ENCODE measurements at regions not wholly inside any gene's neighbourhood (a gene's known extent, or its start where the extent isn't known, plus 50 kb on each side); places are given as distances from the start of the nearest gene placed in this dataset.

DNA sequence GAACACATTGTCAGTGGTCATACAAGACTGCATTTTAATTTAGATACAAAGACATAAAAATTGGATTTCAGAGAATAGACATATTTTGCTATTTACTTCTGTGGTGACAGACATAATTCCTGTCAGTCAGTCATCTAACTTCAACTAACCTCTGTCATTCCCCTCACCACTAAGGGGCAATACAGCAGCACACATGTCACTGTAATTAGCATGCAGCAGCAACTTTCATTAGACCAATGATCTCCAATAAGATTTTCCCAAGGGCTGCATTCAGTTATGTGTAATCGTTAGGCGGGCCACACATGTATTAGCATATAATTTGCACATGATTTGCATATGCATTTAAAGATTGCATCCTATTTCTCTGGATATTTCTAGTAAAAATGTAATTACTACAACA is 624.5 kb downstream of the NR4A2 start:
- H3K36me3 ChIP-seq (ENCODE audit: control insufficient read depth, insufficient read depth, low read length): no peaks in the 10 kb centered on the region
- H3K4me3 ChIP-seq (ENCODE audit: low read length): no peak overlapping the region
- no peak overlapping the region for H3K27ac Mint-ChIP-seq
- no peaks in the 10 kb centered on the region for H3K4me1 Mint-ChIP-seq
- TF ChIP-seq, protein P1, sequence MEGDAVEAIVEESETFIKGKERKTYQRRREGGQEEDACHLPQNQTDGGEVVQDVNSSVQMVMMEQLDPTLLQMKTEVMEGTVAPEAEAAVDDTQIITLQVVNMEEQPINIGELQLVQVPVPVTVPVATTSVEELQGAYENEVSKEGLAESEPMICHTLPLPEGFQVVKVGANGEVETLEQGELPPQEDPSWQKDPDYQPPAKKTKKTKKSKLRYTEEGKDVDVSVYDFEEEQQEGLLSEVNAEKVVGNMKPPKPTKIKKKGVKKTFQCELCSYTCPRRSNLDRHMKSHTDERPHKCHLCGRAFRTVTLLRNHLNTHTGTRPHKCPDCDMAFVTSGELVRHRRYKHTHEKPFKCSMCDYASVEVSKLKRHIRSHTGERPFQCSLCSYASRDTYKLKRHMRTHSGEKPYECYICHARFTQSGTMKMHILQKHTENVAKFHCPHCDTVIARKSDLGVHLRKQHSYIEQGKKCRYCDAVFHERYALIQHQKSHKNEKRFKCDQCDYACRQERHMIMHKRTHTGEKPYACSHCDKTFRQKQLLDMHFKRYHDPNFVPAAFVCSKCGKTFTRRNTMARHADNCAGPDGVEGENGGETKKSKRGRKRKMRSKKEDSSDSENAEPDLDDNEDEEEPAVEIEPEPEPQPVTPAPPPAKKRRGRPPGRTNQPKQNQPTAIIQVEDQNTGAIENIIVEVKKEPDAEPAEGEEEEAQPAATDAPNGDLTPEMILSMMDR (IDR thresholded peaks at IDR 0.05): no peak
- no peak overlapping the region for H3K27ac ChIP-seq (ENCODE audit: low read length)
- H3K4me1 ChIP-seq (ENCODE audit: control insufficient read depth, insufficient read depth, low read length): no peaks in the 10 kb centered on the region
- no peaks in the 10 kb centered on the region for H3K27me3 ChIP-seq (ENCODE audit: control insufficient read depth, insufficient read depth, low read length)
- 79% methylated on average over 2 of the region's 2 CpGs for WGBS (ENCODE audit: insufficient coverage)
- no peak overlapping the region for H3K4me3 Mint-ChIP-seq
- intact Hi-C loops (cut with micrococcal nuclease): no loop called here
- no peaks in the 10 kb centered on the region for H3K9me3 ChIP-seq (ENCODE audit: control insufficient read depth, insufficient read depth, low read length)
- no peaks in the 10 kb centered on the region for H3K27me3 Mint-ChIP-seq (ENCODE audit: low read depth in 2 of 2)
- no peak for DNase-seq
- no peak for ATAC-seq
- H3K36me3 Mint-ChIP-seq: no peaks in the 10 kb centered on the region
- H3K9me3 Mint-ChIP-seq: peaks cover 0 to 7% of the 10 kb centered on the region in 2 donors

- no peak overlapping the region for H3K27ac ChIP-seq (ENCODE audit: low read length)
- no peak overlapping the region for H3K27ac Mint-ChIP-seq
- no peaks in the 10 kb centered on the region for H3K27me3 ChIP-seq (ENCODE audit: control insufficient read depth, insufficient read depth, low read length)
- H3K4me3 Mint-ChIP-seq: no peak overlapping the region
- peaks cover 3 to 14% of the 10 kb centered on the region in 2 donors for H3K9me3 Mint-ChIP-seq
- no peaks in the 10 kb centered on the region for H3K27me3 Mint-ChIP-seq (ENCODE audit: low read depth in 2 of 2)
- H3K36me3 ChIP-seq (ENCODE audit: control insufficient read depth, insufficient read depth, low read length): no peaks in the 10 kb centered on the region
- H3K9me3 ChIP-seq (ENCODE audit: control insufficient read depth, insufficient read depth, low read length): no peaks in the 10 kb centered on the region
- no peak overlapping the region for H3K4me3 ChIP-seq (ENCODE audit: low read length)
- 94% methylated on average over 1 of the region's 1 CpG for WGBS (ENCODE audit: insufficient coverage)
- intact Hi-C loops (cut with micrococcal nuclease): no loop called here
- ATAC-seq (no peak), DNase-seq (no peak)
- no peaks in the 10 kb centered on the region for H3K4me1 ChIP-seq (ENCODE audit: control insufficient read depth, insufficient read depth, low read length)
- TF ChIP-seq, protein P1 (IDR thresholded peaks at IDR 0.05): no peak
- no peaks in the 10 kb centered on the region for H3K4me1 Mint-ChIP-seq
- H3K36me3 Mint-ChIP-seq: no peaks in the 10 kb centered on the region
Observed at GRCh38 chr2:155703917-155704316, 628.6 kb downstream of the NR4A2 start.

- intact Hi-C loops (cut with micrococcal nuclease): no loop called here
- no peaks in the 10 kb centered on the region for H3K36me3 Mint-ChIP-seq
- H3K27ac ChIP-seq (ENCODE audit: low read length): no peak overlapping the region
- H3K4me1 ChIP-seq (ENCODE audit: control insufficient read depth, insufficient read depth, low read length): no peaks in the 10 kb centered on the region
- H3K4me3 ChIP-seq (ENCODE audit: low read length): no peak overlapping the region
- no peaks in the 10 kb centered on the region for H3K27me3 ChIP-seq (ENCODE audit: control insufficient read depth, insufficient read depth, low read length)
- H3K36me3 ChIP-seq (ENCODE audit: control insufficient read depth, insufficient read depth, low read length): no peaks in the 10 kb centered on the region
- TF ChIP-seq, protein P1 (IDR thresholded peaks at IDR 0.05): no peak
- H3K4me1 Mint-ChIP-seq: no peaks in the 10 kb centered on the region
- H3K27ac Mint-ChIP-seq: no peak overlapping the region
- H3K4me3 Mint-ChIP-seq: no peak overlapping the region
- H3K27me3 Mint-ChIP-seq (ENCODE audit: low read depth in 2 of 2): no peaks in the 10 kb centered on the region
- H3K9me3 Mint-ChIP-seq: peaks cover 3 to 14% of the 10 kb centered on the region in 2 donors
- DNase-seq: no peak
- no peaks in the 10 kb centered on the region for H3K9me3 ChIP-seq (ENCODE audit: control insufficient read depth, insufficient read depth, low read length)
- no peak for ATAC-seq
- WGBS (ENCODE audit: insufficient coverage): 100% methylated on average over 2 of the region's 3 CpGs
Observed at GRCh38 chr2:155703048-155703447, 629.5 kb downstream of the NR4A2 start.

DNA sequence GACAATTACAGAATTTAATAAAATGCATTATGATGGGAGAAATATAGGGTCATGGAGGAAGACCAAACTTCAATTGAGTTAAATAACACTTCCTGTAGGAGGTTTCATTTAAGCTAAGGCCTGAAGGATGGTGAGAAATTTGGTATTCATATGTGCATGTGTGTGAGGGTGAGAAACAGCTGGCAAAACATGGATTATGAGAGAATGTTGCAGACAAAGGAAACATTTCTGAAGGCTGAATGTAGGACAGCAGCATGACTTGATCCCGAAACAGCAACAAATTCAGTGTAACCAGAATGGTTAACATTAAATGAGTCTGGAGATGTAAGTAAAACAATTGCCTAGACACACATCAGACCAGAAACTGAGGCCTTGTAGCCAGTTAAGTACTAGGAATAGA is 630.8 kb downstream of the NR4A2 start:
- ATAC-seq (no peak), DNase-seq (no peak)
- no peak overlapping the region for H3K4me3 Mint-ChIP-seq
- H3K36me3 Mint-ChIP-seq: no peaks in the 10 kb centered on the region
- peaks cover 6 to 16% of the 10 kb centered on the region in 2 donors for H3K9me3 Mint-ChIP-seq
- no peaks in the 10 kb centered on the region for H3K27me3 ChIP-seq (ENCODE audit: control insufficient read depth, insufficient read depth, low read length)
- no peaks in the 10 kb centered on the region for H3K4me1 ChIP-seq (ENCODE audit: control insufficient read depth, insufficient read depth, low read length)
- no peak overlapping the region for H3K27ac ChIP-seq (ENCODE audit: low read length)
- no peaks in the 10 kb centered on the region for H3K27me3 Mint-ChIP-seq (ENCODE audit: low read depth in 2 of 2)
- no peaks in the 10 kb centered on the region for H3K36me3 ChIP-seq (ENCODE audit: control insufficient read depth, insufficient read depth, low read length)
- H3K9me3 ChIP-seq (ENCODE audit: control insufficient read depth, insufficient read depth, low read length): no peaks in the 10 kb centered on the region
- H3K27ac Mint-ChIP-seq: no peak overlapping the region
- no peaks in the 10 kb centered on the region for H3K4me1 Mint-ChIP-seq
- intact Hi-C loops (cut with micrococcal nuclease): no loop called here
- 50% methylated on average over 1 of the region's 1 CpG for WGBS (ENCODE audit: insufficient coverage)
- TF ChIP-seq, protein P1 (IDR thresholded peaks at IDR 0.05): no peak
- no peak overlapping the region for H3K4me3 ChIP-seq (ENCODE audit: low read length)

All from natural killer cell (primary cell).